PC-3 (cell line): ENCODE measurements at regions not wholly inside any gene's neighbourhood (a gene's known extent, or its start where the extent isn't known, plus 50 kb on each side); places are given as distances from the start of the nearest gene placed in this dataset.

Source experiments
- EZH2 ChIP-seq: fragments of 300-600 bp; sonication (generic); IDR thresholded peaks from one replicate; pipeline ENCODE4 v1.6.1; 2017; ENCODE audit warnings: antibody characterized with exemption, mild to moderate bottlenecking, low read length; ENCODE audit not compliant: unreplicated experiment
- EZH2phosphoT487 ChIP-seq: fragments of 300-600 bp; sonication (generic); IDR thresholded peaks from 2 replicates; pipeline ENCODE4 v1.6.1; 2018; ENCODE audit warnings: mild to moderate bottlenecking, antibody characterized with exemption, low read length, borderline replicate concordance
- TF ChIP-seq, protein P1 (sequence below): fragments of 300-600 bp; sonication (generic); conservative IDR thresholded peaks from 2 replicates; pipeline ENCODE4 v1.5.1; 2017; ENCODE audit warnings: antibody characterized with exemption, low read depth, mild to moderate bottlenecking, low read length

DNA sequence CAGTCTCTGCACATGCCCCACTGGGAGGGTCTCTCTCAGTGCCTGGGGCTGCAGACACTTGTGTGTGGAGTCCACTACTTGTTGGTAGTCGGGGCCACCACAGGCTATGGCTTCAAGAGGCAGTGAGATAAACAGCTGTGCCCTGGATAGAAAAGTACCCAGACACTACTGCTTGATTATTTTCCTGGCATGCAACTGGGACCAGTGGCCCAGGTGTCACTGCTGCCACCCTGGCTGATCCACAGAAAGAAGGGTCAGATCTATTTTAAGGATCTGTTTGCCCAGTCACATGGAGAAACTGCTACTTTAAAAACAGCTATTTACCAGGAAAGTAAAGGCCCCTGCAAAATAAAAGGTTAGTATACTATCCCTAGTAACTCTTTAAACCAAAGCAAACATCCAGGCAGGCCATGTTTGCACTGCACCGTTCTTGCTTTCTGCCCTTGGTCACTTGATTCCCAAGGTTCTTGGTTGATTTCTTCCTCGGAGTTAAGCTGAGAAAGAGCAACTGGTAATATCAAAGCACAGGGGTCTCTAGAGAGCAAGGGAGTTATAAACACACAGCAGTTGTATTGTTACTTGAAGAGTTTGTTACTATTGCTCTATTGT lies 99.9 kb downstream of the GLUL start:
- TF ChIP-seq, protein P1, sequence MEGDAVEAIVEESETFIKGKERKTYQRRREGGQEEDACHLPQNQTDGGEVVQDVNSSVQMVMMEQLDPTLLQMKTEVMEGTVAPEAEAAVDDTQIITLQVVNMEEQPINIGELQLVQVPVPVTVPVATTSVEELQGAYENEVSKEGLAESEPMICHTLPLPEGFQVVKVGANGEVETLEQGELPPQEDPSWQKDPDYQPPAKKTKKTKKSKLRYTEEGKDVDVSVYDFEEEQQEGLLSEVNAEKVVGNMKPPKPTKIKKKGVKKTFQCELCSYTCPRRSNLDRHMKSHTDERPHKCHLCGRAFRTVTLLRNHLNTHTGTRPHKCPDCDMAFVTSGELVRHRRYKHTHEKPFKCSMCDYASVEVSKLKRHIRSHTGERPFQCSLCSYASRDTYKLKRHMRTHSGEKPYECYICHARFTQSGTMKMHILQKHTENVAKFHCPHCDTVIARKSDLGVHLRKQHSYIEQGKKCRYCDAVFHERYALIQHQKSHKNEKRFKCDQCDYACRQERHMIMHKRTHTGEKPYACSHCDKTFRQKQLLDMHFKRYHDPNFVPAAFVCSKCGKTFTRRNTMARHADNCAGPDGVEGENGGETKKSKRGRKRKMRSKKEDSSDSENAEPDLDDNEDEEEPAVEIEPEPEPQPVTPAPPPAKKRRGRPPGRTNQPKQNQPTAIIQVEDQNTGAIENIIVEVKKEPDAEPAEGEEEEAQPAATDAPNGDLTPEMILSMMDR = no peak
- TF ChIP-seq EZH2 = no peak
- TF ChIP-seq EZH2phosphoT487 = no peak
